ENCODE measurements at regions not wholly inside any gene's neighbourhood (a gene's known extent, or its start where the extent isn't known, plus 50 kb on each side); places are given as distances from the start of the nearest gene placed in this dataset.

- H3K4me3 ChIP-seq (ENCODE audit: low read depth, low read length), result no peak overlapping the region
- TF ChIP-seq, protein P1, sequence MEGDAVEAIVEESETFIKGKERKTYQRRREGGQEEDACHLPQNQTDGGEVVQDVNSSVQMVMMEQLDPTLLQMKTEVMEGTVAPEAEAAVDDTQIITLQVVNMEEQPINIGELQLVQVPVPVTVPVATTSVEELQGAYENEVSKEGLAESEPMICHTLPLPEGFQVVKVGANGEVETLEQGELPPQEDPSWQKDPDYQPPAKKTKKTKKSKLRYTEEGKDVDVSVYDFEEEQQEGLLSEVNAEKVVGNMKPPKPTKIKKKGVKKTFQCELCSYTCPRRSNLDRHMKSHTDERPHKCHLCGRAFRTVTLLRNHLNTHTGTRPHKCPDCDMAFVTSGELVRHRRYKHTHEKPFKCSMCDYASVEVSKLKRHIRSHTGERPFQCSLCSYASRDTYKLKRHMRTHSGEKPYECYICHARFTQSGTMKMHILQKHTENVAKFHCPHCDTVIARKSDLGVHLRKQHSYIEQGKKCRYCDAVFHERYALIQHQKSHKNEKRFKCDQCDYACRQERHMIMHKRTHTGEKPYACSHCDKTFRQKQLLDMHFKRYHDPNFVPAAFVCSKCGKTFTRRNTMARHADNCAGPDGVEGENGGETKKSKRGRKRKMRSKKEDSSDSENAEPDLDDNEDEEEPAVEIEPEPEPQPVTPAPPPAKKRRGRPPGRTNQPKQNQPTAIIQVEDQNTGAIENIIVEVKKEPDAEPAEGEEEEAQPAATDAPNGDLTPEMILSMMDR (IDR thresholded peaks at IDR 0.05; ENCODE audit: insufficient read depth, low read length, missing control alignments), result no peak
- DNase-seq (ENCODE audit: low read depth, low spot score), result no peak
- ChIA-PET CTCF (no interaction called here), POLR2A (no interaction called here)
These were observed 65.5 kb downstream of the VCX2 start for GRCh38 chrX:8105531-8105930.

DNA sequence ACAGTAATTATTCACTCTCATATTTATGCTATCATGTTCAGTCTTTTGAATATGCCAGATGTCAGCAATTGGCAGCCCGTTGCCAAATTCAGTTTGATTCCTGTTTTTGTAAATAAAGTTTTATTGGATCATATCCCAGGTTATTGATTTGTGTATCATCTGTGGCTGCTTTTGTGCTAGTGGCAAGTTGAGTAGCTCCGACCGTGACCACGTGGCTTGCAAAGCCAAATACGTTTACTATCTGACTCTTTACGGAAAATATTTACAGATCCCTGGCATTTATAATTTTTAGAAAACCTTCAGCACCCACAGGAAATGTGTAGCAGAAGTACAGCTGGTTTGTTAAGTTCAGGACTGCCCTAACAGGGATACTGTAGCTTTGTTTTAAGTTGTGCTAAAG, 67.4 kb downstream of the VCX2 start:
- ChIA-PET CTCF (no interaction called here), POLR2A (no interaction called here)
- TF ChIP-seq, protein P1 (IDR thresholded peaks at IDR 0.05; ENCODE audit: insufficient read depth, low read length, missing control alignments), result no peak
- no peak overlapping the region for H3K4me3 ChIP-seq (ENCODE audit: low read depth, low read length)
- DNase-seq (ENCODE audit: low read depth, low spot score), result no peak

GRCh38 chrX:8091510-8091909, 79.6 kb downstream of the VCX2 start:
- no peak overlapping the region for H3K4me3 ChIP-seq (ENCODE audit: low read depth, low read length)
- CTCF ChIA-PET, result no interaction called here
- TF ChIP-seq, protein P1 (IDR thresholded peaks at IDR 0.05; ENCODE audit: insufficient read depth, low read length, missing control alignments), result no peak
- no peak for DNase-seq (ENCODE audit: low read depth, low spot score)
- POLR2A ChIA-PET, result no interaction called here

DNA sequence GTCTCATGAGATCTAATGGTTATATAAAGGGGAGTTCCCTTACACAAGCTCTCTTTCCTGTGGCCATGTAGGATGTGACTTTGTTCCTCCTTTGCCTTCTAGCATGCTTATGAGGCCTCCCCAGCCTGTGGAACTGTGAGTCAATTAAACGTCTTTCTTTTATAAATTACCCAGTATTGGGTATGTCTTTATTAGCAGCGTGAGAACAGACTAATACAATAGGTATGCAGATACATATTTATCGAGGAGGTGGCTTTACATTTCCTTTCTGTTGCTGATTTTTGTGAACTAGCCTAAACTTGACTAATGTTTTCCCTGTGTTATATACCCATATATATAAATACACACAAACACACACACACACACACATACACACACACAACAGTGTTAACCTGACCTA, 80.2 kb downstream of the VCX2 start:
- no peak for DNase-seq (ENCODE audit: low read depth, low spot score)
- POLR2A ChIA-PET, result no interaction called here
- H3K4me3 ChIP-seq (ENCODE audit: low read depth, low read length), result no peak overlapping the region
- CTCF ChIA-PET, result no interaction called here
- TF ChIP-seq, protein P1 (IDR thresholded peaks at IDR 0.05; ENCODE audit: insufficient read depth, low read length, missing control alignments), result no peak

DNA sequence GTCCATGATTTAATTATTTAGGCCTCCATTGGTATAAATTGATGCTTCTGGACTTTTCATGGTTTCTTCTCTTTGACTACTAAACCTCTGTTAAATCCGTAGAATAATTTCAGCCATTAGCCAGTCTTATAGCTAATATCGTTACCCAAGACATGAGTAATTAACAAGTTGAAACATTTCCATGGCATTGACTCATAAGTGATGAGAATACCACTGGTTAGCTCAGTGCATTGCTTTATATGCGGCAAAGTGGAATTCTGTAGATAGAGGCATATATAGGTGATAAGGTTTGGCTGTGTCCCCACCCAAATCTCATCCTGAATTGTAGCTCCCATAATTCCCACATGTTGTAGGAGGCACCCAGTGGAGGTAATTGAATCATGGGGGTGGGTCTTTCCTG, 80.6 kb downstream of the VCX2 start:
- TF ChIP-seq, protein P1 (IDR thresholded peaks at IDR 0.05; ENCODE audit: insufficient read depth, low read length, missing control alignments), result no peak

DNA sequence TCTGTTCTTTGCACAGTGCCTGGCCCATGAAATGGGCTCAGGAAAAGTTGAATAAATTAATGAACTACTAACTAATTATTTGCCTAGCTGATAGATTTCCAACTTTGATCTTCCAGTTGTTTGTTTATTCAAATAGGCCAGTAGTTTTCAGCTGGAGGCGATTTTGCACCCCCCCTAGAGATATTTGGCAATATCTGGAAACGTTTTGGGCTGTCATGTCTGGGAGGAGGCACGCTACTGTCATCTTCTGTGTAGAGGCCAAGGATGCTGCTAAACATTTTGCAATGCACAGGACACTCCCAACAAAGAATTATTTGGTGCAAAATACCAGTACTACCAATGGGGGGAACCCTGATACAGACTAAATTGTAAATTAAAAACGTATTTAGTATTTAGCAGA, 81.9 kb downstream of the VCX2 start:
- no peak overlapping the region for H3K4me3 ChIP-seq (ENCODE audit: low read depth, low read length)
- ChIA-PET CTCF (no interaction called here), POLR2A (no interaction called here)
- TF ChIP-seq, protein P1 (IDR thresholded peaks at IDR 0.05; ENCODE audit: insufficient read depth, low read length, missing control alignments), result no peak
- DNase-seq (ENCODE audit: low read depth, low spot score), result no peak

More for the DNA sequence above, 80.6 kb downstream of the VCX2 start:
- DNase-seq (ENCODE audit: low read depth, low spot score), result no peak
- no peak overlapping the region for H3K4me3 ChIP-seq (ENCODE audit: low read depth, low read length)
- ChIA-PET CTCF (no interaction called here), POLR2A (no interaction called here)
